ENCODE measurements at regions not wholly inside any gene's neighbourhood (a gene's known extent, or its start where the extent isn't known, plus 50 kb on each side); places are given as distances from the start of the nearest gene placed in this dataset.

DNA sequence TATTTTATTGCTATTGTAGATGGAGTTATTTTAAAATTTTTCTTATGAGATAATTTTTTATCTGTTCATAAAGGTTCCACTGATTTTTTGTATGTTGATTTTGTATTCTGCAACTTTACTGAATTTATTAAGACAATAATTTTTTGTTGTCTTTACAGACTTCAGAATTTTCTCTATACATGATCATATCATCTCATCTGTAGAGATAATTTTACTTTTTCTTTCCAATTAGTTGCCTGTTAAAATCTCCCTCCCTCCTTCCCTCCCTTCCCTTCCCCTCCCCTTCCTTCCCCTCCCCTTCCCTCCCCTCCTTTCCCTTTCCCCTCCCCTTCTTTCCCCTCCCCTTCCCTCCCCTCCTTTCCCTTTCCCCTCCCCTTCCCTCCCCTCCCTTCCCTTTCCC is 378.1 kb downstream of the SOCS6 start:
- Histone ChIP-seq H3K4me1 (no peaks in the 10 kb centered on the region), H3K4me3 (no peak overlapping the region), H3K27me3 (no peaks in the 10 kb centered on the region), H3K9me3 (peaks cover 0 to 6% (median 0%) of the 10 kb centered on the region in 3 donors), H3K36me3 (no peaks in the 10 kb centered on the region), H3K27ac (no peak overlapping the region)
- TF ChIP-seq, protein P1, sequence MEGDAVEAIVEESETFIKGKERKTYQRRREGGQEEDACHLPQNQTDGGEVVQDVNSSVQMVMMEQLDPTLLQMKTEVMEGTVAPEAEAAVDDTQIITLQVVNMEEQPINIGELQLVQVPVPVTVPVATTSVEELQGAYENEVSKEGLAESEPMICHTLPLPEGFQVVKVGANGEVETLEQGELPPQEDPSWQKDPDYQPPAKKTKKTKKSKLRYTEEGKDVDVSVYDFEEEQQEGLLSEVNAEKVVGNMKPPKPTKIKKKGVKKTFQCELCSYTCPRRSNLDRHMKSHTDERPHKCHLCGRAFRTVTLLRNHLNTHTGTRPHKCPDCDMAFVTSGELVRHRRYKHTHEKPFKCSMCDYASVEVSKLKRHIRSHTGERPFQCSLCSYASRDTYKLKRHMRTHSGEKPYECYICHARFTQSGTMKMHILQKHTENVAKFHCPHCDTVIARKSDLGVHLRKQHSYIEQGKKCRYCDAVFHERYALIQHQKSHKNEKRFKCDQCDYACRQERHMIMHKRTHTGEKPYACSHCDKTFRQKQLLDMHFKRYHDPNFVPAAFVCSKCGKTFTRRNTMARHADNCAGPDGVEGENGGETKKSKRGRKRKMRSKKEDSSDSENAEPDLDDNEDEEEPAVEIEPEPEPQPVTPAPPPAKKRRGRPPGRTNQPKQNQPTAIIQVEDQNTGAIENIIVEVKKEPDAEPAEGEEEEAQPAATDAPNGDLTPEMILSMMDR (IDR thresholded peaks at IDR 0.05), result no peak
- no peak for DNase-seq
- intact Hi-C loops (cut with DNase I; ENCODE audit: low total_unique reads), result no loop called here

DNA sequence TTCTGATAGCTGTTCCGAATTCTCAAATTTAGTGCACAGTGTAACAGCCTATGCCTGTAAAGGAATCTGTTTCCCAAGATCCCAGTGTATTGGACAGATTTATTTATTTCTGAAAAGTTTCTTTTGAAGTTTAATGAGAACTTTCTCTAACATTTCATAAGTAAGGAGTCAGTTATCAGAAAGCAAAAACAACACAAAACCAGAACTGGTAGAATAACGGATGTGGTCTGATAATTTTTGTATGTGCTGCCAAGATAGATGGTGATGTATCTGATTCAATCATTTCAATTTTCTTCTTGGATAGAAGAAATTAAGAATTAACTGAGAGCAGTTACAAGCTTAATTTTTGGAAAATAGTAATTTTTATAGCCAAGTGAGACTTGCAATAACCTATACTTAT is 374.3 kb downstream of the SOCS6 start:
- H3K27ac ChIP-seq, result no peak overlapping the region
- no peaks in the 10 kb centered on the region for H3K36me3 ChIP-seq
- H3K9me3 ChIP-seq, result no peaks in the 10 kb centered on the region
- H3K4me1 ChIP-seq, result no peaks in the 10 kb centered on the region
- no peak overlapping the region for H3K4me3 ChIP-seq
- DNase-seq, result no peak
- intact Hi-C loops (cut with DNase I; ENCODE audit: low total_unique reads), result no loop called here
- H3K27me3 ChIP-seq, result no peaks in the 10 kb centered on the region
- TF ChIP-seq, protein P1 (IDR thresholded peaks at IDR 0.05), result no peak

DNA sequence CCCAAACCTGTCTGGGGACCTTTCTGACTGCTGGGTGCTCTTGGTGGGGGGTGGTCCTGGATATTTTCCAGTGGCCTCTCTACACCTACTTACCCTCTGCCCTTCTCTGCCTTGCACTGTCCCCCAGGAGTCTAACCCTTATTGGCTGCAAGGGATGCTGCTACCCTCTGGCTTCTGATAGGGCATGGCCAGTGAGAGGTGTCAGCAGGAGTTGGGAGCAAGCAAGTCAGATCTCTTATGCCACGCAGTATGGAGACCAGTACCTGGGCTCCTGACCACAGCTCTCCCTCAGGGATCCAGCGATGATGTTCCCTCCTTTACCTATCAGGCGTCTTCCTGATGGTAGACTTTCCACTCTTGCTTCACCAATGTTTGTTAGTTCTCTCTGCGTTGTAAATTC is 373.7 kb downstream of the SOCS6 start:
- H3K4me3 ChIP-seq, result no peak overlapping the region
- H3K36me3 ChIP-seq, result no peaks in the 10 kb centered on the region
- no peaks in the 10 kb centered on the region for H3K9me3 ChIP-seq
- no peaks in the 10 kb centered on the region for H3K27me3 ChIP-seq
- no peaks in the 10 kb centered on the region for H3K4me1 ChIP-seq
- intact Hi-C loops (cut with DNase I; ENCODE audit: low total_unique reads), result no loop called here
- TF ChIP-seq, protein P1 (IDR thresholded peaks at IDR 0.05), result no peak
- H3K27ac ChIP-seq, result no peak overlapping the region
- DNase-seq, result no peak

DNA sequence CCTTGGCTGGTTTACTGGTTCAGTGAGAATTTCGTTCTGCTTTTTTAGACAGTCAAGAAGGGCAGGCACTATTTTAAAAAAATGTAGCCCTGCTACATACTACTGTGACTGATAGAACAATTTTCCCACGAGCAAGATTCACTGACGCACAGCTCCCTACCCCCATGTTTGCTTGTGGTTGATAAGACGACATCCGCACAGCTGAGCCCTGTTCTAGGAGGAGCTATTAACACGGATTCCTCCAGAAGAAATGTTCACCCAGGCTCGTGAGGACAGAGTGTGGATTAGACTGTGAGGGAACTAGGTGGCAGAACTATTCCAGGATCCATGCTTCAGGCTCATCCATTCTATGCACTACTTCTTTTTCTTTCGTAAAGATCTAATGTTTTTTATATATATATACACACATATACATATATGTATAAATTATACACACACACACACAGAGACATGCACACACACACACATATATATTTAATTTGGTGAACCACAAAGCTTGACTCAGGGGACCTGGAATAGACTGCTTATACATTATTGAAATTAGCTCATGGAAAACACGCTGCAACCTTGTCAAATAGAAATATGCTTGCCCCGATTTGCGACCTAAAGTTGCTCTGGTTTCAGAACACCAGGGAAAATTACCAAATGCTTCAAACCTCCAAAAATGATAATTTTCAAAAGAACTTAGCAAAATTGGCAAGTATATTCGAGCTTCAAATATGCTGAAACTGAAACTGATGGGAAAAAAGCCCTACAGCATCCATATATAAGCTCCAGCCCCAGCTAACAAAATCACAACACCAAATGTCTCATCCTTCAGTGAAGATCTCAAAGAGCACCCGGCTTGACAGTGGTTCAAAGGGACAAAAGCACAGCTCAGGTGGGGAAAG is 370.4 kb downstream of the SOCS6 start:
- no peak for DNase-seq
- no peak overlapping the region for H3K27ac ChIP-seq
- H3K9me3 ChIP-seq, result no peaks in the 10 kb centered on the region
- no peaks in the 10 kb centered on the region for H3K36me3 ChIP-seq
- no peak overlapping the region for H3K4me3 ChIP-seq
- TF ChIP-seq, protein P1 (IDR thresholded peaks at IDR 0.05), result no peak
- intact Hi-C loops (cut with DNase I; ENCODE audit: low total_unique reads), result no loop called here
- H3K27me3 ChIP-seq, result no peaks in the 10 kb centered on the region
- H3K4me1 ChIP-seq, result no peaks in the 10 kb centered on the region

DNA sequence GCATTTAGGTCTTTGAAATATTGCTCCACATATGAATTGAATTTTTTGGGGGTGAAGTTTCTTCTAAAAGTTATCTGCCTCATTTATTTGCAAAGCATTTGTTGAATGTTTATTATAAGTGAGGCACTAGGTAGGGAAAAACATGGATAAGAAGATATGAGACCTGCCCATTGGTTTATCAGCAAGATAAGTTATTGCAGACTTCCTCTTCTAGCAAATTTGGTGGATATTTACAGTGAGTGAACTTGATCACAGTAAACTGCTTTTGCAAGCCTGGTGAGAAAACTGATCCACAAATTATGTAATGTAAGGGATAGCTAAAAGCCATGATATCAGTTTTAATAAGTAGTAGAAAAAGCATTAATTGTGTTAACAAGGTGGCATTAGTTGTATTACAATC is 364.8 kb downstream of the SOCS6 start:
- no peaks in the 10 kb centered on the region for H3K27me3 ChIP-seq
- no peak overlapping the region for H3K4me3 ChIP-seq
- intact Hi-C loops (cut with DNase I; ENCODE audit: low total_unique reads), result no loop called here
- no peaks in the 10 kb centered on the region for H3K9me3 ChIP-seq
- TF ChIP-seq, protein P1 (IDR thresholded peaks at IDR 0.05), result no peak
- no peaks in the 10 kb centered on the region for H3K36me3 ChIP-seq
- H3K27ac ChIP-seq, result no peak overlapping the region
- no peak for DNase-seq
- no peaks in the 10 kb centered on the region for H3K4me1 ChIP-seq

Data from tibial artery (tissue), 4 donors.